ENCODE measurements at regions not wholly inside any gene's neighbourhood (a gene's known extent, or its start where the extent isn't known, plus 50 kb on each side); places are given as distances from the start of the nearest gene placed in this dataset.

DNA sequence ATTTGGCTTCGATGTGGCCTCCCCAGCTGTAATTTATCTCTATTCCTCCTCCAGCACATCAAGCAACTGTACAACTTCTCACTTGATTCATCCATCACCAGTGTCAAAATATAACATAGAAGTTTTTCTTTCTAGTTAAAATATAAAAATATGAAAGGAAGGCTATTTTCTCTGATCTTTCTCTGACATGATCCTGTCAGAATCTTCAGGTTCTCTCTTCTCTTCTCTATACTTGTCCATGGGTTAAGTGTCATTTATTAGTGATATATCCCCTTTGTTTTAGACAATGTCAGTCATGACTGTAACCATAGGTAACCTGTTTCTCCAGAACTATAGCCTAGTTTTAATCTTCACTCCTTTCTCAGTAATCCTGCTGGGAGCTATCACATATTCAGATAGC, 132.5 kb upstream of the G2E3 start:
- TF ChIP-seq, protein P1, sequence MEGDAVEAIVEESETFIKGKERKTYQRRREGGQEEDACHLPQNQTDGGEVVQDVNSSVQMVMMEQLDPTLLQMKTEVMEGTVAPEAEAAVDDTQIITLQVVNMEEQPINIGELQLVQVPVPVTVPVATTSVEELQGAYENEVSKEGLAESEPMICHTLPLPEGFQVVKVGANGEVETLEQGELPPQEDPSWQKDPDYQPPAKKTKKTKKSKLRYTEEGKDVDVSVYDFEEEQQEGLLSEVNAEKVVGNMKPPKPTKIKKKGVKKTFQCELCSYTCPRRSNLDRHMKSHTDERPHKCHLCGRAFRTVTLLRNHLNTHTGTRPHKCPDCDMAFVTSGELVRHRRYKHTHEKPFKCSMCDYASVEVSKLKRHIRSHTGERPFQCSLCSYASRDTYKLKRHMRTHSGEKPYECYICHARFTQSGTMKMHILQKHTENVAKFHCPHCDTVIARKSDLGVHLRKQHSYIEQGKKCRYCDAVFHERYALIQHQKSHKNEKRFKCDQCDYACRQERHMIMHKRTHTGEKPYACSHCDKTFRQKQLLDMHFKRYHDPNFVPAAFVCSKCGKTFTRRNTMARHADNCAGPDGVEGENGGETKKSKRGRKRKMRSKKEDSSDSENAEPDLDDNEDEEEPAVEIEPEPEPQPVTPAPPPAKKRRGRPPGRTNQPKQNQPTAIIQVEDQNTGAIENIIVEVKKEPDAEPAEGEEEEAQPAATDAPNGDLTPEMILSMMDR (IDR thresholded peaks at IDR 0.05; ENCODE audit: insufficient read depth, low read depth, low read length) = no peak
- TF ChIP-seq EZH2 (IDR thresholded peaks at IDR 0.05; ENCODE audit: insufficient read depth, low read length) = no peak

Measured in astrocyte (in vitro differentiated cells and primary cell).